HCT116 (cell line): ENCODE measurements at regions not wholly inside any gene's neighbourhood (a gene's known extent, or its start where the extent isn't known, plus 50 kb on each side); places are given as distances from the start of the nearest gene placed in this dataset.

ENCODE experiments used
- CTCF ChIP-seq, 3 experiments: fragments of 200-600 bp in 1 of 3; sonication (generic) in 1 of 3; IDR thresholded peaks in 2 of 3; conservative IDR thresholded peaks in 1 of 3; 2 replicates each; pipeline ENCODE4 v1.5.1; 2012 to 2017; ENCODE audit warnings: low read depth in 2 of 3, low read length in 2 of 3, antibody characterized with exemption in 1 of 3, borderline replicate concordance in 1 of 3, control low read depth in 1 of 3, mild to moderate bottlenecking in 1 of 3, mixed read lengths in 1 of 3, mixed run types in 1 of 3, moderate library complexity in 1 of 3; ENCODE audit not compliant: insufficient read depth in 1 of 3
- EZH2 ChIP-seq: fragments of 200-600 bp; sonication (generic); IDR thresholded peaks from 2 replicates; pipeline ENCODE4 v1.6.1; 2017; ENCODE audit warnings: antibody characterized with exemption, mixed run types
- POLR2A ChIP-seq: IDR thresholded peaks from 2 replicates; pipeline ENCODE4 v1.7.0; 2011; ENCODE audit warnings: borderline replicate concordance; ENCODE audit not compliant: insufficient read depth, insufficient read length; ENCODE audit errors: extremely low read depth
- SP1 ChIP-seq: IDR thresholded peaks from 2 replicates; pipeline ENCODE4 v1.6.1; 2012; ENCODE audit warnings: low read depth
- SRF ChIP-seq: IDR thresholded peaks from 2 replicates; pipeline ENCODE4 v1.6.1; 2012; ENCODE audit warnings: low read depth
- TCF7L2 ChIP-seq: IDR thresholded peaks from 2 replicates; pipeline ENCODE4 v1.7.0; 2011; ENCODE audit warnings: borderline replicate concordance, inconsistent platforms; ENCODE audit not compliant: insufficient read depth, insufficient read length; ENCODE audit errors: extremely low read depth
- TF ChIP-seq, protein P1 (sequence below): IDR thresholded peaks from 2 replicates; pipeline ENCODE4 v1.6.1; 2012; ENCODE audit warnings: low read depth

DNA sequence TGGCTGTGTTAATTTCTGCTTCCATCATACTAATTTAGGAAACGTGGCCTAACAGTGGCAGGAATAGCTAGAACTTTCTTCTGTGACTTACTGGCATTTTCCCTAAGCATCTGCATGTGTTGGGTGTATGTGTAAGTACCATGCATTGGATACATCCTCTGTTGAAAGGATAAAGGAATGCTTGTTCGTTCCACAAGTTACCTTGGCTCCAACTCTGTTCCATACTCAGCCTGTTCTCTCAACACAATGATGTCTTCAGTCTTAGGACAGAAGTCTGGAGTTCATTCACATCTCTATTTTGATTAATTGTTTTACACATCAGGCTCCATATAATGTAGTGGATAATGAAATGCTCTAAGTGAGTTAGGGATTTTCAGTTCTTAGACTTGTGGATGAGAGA lies 190.1 kb upstream of the DMRT1 start:
- no peak for TF ChIP-seq EZH2
- no peak for TF ChIP-seq CTCF (IDR thresholded peaks at IDR 0.05 in 2 of 3, conservative IDR thresholded peaks at IDR 0.05 in 1 of 3; ENCODE audit: borderline replicate concordance in 1 of 3, insufficient read depth in 1 of 3, low read depth in 2 of 3, low read length in 2 of 3)
- TF ChIP-seq POLR2A: no peak
- no peak for TF ChIP-seq SP1
- TF ChIP-seq, protein P1, sequence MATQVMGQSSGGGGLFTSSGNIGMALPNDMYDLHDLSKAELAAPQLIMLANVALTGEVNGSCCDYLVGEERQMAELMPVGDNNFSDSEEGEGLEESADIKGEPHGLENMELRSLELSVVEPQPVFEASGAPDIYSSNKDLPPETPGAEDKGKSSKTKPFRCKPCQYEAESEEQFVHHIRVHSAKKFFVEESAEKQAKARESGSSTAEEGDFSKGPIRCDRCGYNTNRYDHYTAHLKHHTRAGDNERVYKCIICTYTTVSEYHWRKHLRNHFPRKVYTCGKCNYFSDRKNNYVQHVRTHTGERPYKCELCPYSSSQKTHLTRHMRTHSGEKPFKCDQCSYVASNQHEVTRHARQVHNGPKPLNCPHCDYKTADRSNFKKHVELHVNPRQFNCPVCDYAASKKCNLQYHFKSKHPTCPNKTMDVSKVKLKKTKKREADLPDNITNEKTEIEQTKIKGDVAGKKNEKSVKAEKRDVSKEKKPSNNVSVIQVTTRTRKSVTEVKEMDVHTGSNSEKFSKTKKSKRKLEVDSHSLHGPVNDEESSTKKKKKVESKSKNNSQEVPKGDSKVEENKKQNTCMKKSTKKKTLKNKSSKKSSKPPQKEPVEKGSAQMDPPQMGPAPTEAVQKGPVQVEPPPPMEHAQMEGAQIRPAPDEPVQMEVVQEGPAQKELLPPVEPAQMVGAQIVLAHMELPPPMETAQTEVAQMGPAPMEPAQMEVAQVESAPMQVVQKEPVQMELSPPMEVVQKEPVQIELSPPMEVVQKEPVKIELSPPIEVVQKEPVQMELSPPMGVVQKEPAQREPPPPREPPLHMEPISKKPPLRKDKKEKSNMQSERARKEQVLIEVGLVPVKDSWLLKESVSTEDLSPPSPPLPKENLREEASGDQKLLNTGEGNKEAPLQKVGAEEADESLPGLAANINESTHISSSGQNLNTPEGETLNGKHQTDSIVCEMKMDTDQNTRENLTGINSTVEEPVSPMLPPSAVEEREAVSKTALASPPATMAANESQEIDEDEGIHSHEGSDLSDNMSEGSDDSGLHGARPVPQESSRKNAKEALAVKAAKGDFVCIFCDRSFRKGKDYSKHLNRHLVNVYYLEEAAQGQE: no peak
- TF ChIP-seq SRF: no peak
- no peak for TF ChIP-seq TCF7L2
